DOHH2 (cell line): ENCODE measurements at regions not wholly inside any gene's neighbourhood (a gene's known extent, or its start where the extent isn't known, plus 50 kb on each side); places are given as distances from the start of the nearest gene placed in this dataset.

Experiments used
- EZH2phosphoT487 ChIP-seq: fragments of 200-600 bp; sonication (generic); IDR thresholded peaks from 2 replicates; pipeline ENCODE4 v1.6.1; 2017; ENCODE audit warnings: borderline replicate concordance, mild to moderate bottlenecking, antibody characterized with exemption, low read length, moderate library complexity, mixed read lengths
- TF ChIP-seq, protein P1 (sequence below): fragments of 200-600 bp; sonication (generic); IDR thresholded peaks from one replicate; pipeline ENCODE4 v1.5.1; 2014; ENCODE audit warnings: antibody characterized with exemption, mild to moderate bottlenecking, low read depth, low read length; ENCODE audit not compliant: poor library complexity, severe bottlenecking

- TF ChIP-seq EZH2phosphoT487, result no peak
- TF ChIP-seq, protein P1, sequence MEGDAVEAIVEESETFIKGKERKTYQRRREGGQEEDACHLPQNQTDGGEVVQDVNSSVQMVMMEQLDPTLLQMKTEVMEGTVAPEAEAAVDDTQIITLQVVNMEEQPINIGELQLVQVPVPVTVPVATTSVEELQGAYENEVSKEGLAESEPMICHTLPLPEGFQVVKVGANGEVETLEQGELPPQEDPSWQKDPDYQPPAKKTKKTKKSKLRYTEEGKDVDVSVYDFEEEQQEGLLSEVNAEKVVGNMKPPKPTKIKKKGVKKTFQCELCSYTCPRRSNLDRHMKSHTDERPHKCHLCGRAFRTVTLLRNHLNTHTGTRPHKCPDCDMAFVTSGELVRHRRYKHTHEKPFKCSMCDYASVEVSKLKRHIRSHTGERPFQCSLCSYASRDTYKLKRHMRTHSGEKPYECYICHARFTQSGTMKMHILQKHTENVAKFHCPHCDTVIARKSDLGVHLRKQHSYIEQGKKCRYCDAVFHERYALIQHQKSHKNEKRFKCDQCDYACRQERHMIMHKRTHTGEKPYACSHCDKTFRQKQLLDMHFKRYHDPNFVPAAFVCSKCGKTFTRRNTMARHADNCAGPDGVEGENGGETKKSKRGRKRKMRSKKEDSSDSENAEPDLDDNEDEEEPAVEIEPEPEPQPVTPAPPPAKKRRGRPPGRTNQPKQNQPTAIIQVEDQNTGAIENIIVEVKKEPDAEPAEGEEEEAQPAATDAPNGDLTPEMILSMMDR, result no peak
Observed at GRCh38 chr4:12674184-12674583, 810.0 kb downstream of the RAB28 start.
